Activated CD8-positive, alpha-beta memory T cell treated with anti-CD3 and anti-CD28 coated beads, Interleukin-2, amount 10 ng/mL, durations not matched to agents 7 days and 5 days (primary cell): ENCODE measurements at regions not wholly inside any gene's neighbourhood (a gene's known extent, or its start where the extent isn't known, plus 50 kb on each side); places are given as distances from the start of the nearest gene placed in this dataset.
"Not testable (repeated sequence)": the region's sequence is repeated elsewhere in the genome, so short reads cannot be mapped to it uniquely, and the experiment has no call there.

Experiments used
- ATAC-seq: fragments of 150-1000 bp; cut with Tn5 transposase; one replicate; pipeline ENCODE4 v1.10.0; 2021; ENCODE audit warnings: moderate library complexity
- CTCF ChIA-PET: fragments of 350-600 bp; sonication (Branson Sonifier 250); formaldehyde crosslinking; loops from one replicate; lab custom pipeline; 2021; ENCODE audit warnings: antibody characterized with exemption; lab: Charles Lee
- DNase-seq: peaks from one replicate; pipeline ENCODE4 v3.0.0-alpha.2; 2020
- H3K27ac Mint-ChIP-seq: one replicate; pipeline ENCODE4 v1.8.0; 2021; ENCODE audit warnings: mild to moderate bottlenecking, mixed read lengths
- H3K27me3 Mint-ChIP-seq: one replicate; pipeline ENCODE4 v1.8.0; 2021; ENCODE audit warnings: mixed read lengths
- H3K36me3 Mint-ChIP-seq: one replicate; pipeline ENCODE4 v1.8.0; 2021; ENCODE audit warnings: mild to moderate bottlenecking, mixed read lengths
- H3K4me1 Mint-ChIP-seq: one replicate; pipeline ENCODE4 v1.8.0; 2021; ENCODE audit warnings: mixed read lengths
- H3K4me3 Mint-ChIP-seq: one replicate; pipeline ENCODE4 v1.8.0; 2021; ENCODE audit warnings: mild to moderate bottlenecking, moderate library complexity, mixed read lengths
- H3K9me3 Mint-ChIP-seq: one replicate; pipeline ENCODE4 v1.8.0; 2022; ENCODE audit warnings: low read depth, mixed read lengths

DNA sequence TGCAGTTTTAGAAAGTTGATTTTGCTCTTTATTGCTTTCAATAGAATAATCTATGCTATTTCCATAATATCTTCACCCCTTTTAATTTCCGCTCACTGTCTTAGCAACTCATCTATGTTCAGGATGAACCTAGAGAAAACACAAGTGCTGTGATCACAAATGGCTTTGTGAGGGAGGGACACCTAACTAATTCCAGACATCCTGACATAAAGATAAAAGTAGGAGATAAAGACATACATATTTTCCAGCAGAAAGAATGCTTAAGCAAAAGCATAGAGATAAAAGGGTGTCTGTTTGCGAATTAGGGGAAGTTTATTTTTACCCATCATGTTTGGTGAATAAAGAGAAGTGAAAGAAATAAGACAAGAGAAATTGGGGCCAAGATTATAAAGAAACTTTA, 254.2 kb downstream of the KCNJ2 start:
- Mint-ChIP-seq H3K27me3 (no peaks in the 10 kb centered on the region), H3K27ac (no peak overlapping the region), H3K4me1 (no peaks in the 10 kb centered on the region), H3K9me3 (no peaks in the 10 kb centered on the region), H3K4me3 (no peak overlapping the region), H3K36me3 (no peaks in the 10 kb centered on the region)
- ATAC-seq = no peak
- CTCF ChIA-PET = no interaction called here
- DNase-seq = no peak

DNA sequence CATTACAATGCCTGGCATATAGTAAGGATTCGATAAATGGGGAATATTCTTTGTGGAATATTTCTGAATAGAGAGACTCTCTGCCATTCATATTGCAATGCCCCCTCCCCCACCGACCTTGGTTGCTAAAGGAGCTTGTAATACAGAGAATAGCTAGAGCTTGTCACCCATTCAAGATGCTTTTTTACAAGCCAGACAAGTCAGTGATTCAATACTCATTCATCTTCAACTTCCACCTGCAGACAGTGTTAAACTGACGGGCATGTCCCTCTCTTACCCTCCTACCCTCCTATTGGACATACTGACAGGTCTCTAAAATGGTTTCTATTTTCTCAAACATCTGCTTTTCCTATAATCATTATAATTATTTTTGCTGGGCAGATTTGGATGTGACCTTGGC, 257.4 kb downstream of the KCNJ2 start:
- no peak overlapping the region for H3K4me3 Mint-ChIP-seq
- no peak for ATAC-seq
- CTCF ChIA-PET = no interaction called here
- no peaks in the 10 kb centered on the region for H3K27me3 Mint-ChIP-seq
- H3K36me3 Mint-ChIP-seq = no peaks in the 10 kb centered on the region
- H3K27ac Mint-ChIP-seq = no peak overlapping the region
- no peaks in the 10 kb centered on the region for H3K9me3 Mint-ChIP-seq
- no peaks in the 10 kb centered on the region for H3K4me1 Mint-ChIP-seq
- no peak for DNase-seq

DNA sequence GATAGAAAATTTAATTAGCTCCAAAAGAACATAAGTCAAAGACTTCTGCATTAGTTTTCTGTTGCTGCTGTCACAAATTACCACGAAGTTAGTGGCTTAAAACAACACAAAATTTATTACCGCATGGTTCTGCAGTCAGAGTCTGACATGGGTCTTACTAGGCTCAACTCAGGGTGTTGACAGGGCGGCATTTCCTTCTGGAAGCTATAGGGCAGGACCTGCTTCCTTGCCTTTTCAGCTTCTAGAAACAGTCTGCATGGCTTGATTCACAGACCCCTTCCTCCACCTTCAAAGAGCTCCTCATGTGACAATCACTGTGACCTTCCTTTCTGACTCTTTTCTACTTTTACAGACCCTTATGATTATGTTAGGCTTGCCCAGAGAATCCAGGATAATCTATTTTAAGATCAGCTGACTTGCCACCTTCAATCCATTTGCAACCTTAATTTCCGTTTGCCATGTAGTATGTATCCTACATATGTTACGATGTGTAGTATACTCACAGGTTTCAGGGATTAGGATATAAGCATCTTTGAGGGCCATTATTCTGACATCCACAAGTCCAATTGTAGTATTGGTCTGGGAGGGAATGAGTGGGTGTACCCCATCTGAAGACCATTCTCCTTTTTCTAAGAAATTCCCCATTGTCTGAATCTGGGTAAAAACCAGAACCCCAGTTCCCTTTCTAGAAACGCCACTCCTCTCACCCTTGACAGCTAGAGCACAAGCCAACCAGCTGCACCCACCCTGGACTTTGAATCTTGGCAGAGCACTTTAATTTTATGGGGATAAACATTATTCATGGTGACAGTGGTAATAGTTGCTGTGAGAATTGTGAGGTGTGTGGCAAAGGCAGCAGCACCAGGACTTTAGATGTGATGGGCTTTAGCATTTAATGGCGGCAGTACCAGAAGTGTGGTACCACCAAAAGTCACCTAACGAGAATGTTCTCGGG, 265.5 kb downstream of the KCNJ2 start:
- Mint-ChIP-seq H3K9me3 (peaks cover 2% of the 10 kb centered on the region), H3K4me1 (no peaks in the 10 kb centered on the region), H3K4me3 (no peak overlapping the region), H3K36me3 (no peaks in the 10 kb centered on the region), H3K27me3 (no peaks in the 10 kb centered on the region), H3K27ac (no peak overlapping the region)
- ATAC-seq (no peak), DNase-seq (no peak)
- CTCF ChIA-PET = no interaction called here

DNA sequence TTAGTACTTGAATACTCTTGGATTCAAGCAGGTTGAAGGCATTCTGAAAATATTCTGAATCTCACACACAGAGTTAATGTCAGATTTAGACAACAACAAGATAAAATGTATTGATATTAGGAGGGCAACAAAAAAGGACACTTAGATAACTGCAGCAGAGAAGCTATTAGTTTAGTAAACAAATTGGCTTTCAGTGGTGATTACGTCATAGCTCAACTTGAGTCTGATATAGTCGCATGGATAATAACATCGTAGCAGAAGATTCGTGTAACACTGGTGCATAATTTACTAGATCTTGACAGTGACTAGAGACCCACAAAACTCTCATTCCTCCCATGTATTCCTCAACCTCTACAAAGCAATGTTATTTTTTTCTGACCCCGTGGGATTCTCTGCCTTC, 268.3 kb downstream of the KCNJ2 start:
- no peaks in the 10 kb centered on the region for H3K9me3 Mint-ChIP-seq
- ATAC-seq (no peak), DNase-seq (no peak)
- no peaks in the 10 kb centered on the region for H3K27me3 Mint-ChIP-seq
- H3K4me3 Mint-ChIP-seq = no peak overlapping the region
- CTCF ChIA-PET = no interaction called here
- no peaks in the 10 kb centered on the region for H3K4me1 Mint-ChIP-seq
- no peak overlapping the region for H3K27ac Mint-ChIP-seq
- H3K36me3 Mint-ChIP-seq = no peaks in the 10 kb centered on the region

DNA sequence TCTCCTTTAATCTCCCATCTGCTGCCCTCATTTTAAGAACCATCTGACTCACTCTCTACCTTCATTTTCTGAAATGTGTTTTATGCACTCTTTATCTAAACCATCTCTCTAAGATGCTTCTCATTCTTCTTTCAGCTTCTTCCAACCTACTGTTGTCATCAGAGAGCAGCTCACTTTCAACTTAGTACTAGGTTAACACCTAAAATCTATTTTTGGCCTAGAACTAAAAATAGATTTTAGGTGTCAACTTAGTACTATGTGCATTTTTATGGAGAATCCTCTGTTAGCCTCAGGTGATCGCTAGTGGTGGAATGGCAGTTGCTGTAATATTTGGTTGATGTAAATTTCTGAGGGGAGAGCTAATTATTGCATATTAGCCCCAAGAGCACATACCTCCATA, 277.1 kb downstream of the KCNJ2 start:
- ATAC-seq (no peak), DNase-seq (no peak)
- no peaks in the 10 kb centered on the region for H3K36me3 Mint-ChIP-seq
- no peak overlapping the region for H3K27ac Mint-ChIP-seq
- H3K27me3 Mint-ChIP-seq = no peaks in the 10 kb centered on the region
- H3K4me3 Mint-ChIP-seq = no peak overlapping the region
- H3K4me1 Mint-ChIP-seq = no peaks in the 10 kb centered on the region
- CTCF ChIA-PET = no interaction called here
- H3K9me3 Mint-ChIP-seq = no peaks in the 10 kb centered on the region

DNA sequence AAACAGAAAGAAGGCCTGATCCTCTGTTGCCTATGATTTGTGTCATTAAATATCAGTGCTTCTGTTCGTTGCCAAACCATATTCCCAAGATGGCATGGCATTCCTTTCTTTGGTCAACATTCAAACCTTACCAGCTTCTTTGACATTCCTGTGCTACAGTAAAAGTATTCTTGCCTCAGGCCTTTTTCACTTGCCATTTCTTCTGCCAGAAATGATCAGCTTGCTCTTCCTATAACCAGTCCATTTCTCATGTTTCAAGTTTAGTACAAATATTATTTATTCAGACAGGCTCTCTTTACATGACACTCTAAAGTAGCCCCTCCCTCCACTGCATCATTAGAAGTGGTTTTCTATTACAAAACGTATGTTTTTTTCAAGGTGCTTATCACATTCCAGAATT, 278.3 kb downstream of the KCNJ2 start:
- Mint-ChIP-seq H3K4me3 (no peak overlapping the region), H3K4me1 (no peaks in the 10 kb centered on the region), H3K36me3 (no peaks in the 10 kb centered on the region), H3K27ac (no peak overlapping the region), H3K27me3 (no peaks in the 10 kb centered on the region), H3K9me3 (no peaks in the 10 kb centered on the region)
- ATAC-seq (no peak), DNase-seq (no peak)
- CTCF ChIA-PET = no interaction called here

DNA sequence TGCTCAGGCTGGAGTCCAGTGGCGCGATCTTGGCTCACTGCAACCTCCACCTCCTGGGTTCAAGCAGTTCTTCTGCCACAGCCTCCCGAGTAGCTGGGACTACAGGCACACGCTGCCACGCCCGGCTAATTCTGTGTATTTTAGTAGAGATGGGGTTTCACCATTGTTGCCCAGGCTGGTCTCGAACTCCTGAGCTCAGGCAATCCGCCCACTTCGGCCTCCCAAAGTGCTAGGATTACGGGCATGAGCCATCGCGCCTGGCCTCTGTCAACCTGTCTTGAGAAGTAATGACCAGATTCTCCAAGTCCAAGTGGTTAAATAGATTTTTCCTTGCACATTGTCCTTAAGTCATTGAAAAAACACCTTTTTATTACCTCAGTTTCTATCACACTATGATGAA, 283.7 kb downstream of the KCNJ2 start:
- H3K27ac Mint-ChIP-seq, H3K4me1 Mint-ChIP-seq, H3K4me3 Mint-ChIP-seq, CTCF ChIA-PET, DNase-seq, ATAC-seq, H3K9me3 Mint-ChIP-seq, H3K36me3 Mint-ChIP-seq, H3K27me3 Mint-ChIP-seq: not testable (repeated sequence)

DNA sequence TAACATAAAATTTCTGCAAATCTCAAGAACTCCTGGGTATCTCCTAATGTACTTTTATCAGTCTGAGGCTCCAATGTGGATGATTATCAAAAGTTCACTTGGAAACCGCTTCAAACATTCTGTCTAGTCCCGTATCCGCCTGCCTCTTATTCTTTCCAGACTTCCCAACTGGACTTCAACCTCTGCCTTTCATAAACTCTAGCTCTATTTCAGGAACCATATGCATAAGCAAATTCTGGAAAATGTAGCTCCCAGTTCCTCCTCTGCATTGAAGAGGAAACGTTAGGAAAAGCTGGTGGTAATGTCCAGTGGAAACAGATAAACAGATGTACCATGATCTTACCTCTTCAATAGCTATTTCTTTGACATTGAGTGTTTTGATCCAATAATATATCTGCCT, 285.0 kb downstream of the KCNJ2 start:
- Mint-ChIP-seq H3K27ac (no peak overlapping the region), H3K27me3 (no peaks in the 10 kb centered on the region), H3K36me3 (no peaks in the 10 kb centered on the region), H3K9me3 (peaks cover 2% of the 10 kb centered on the region), H3K4me3 (no peak overlapping the region), H3K4me1 (no peaks in the 10 kb centered on the region)
- CTCF ChIA-PET = interaction anchor here (1.4 kb wide), 1 partner anchor 12 kb away, joined by 4 read pairs; no protein-coding TSS in a partner anchor
- ATAC-seq (no peak), DNase-seq (no peak)

DNA sequence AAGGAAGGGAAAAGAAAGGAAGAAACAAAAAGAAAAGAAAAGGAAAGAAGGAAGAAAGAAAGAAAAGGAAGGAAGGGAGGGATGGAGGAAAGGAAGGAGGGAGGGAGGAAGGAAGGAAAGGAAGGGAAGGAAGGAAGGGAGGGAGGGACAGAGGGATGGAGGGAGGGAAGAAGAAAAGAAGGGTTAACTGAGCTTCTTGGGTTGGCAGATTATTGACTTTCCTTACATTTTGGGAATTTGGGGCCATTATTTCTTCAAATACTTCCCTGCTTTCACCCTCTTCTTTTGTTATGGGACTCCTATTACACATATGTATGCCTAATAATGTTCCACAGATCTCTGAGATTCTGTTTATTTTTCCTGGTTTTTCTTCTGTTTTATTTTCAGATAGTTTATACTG, 285.6 kb downstream of the KCNJ2 start:
- ATAC-seq = no peak
- H3K9me3 Mint-ChIP-seq = peaks cover 2% of the 10 kb centered on the region

DNA sequence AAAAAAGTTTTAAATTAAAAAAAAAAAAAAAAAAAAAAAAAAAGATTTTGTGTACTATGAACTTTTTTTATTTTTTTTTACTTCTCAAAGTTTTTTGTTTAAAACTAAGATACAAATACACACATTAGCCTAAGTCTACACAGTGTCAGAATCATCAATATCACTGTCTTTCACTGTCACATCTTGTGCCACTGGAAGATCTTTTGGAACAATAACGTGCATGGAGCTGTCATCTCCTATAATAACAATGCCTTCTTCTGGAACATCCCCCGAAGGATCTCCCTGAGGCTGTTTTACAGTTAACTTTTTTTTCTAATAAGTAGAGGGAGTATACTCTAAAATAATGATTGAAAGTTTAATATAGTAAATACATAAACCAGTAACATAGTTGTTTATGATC, 295.7 kb downstream of the KCNJ2 start:
- Mint-ChIP-seq H3K4me3 (no peak overlapping the region), H3K27ac (no peak overlapping the region), H3K9me3 (no peaks in the 10 kb centered on the region), H3K27me3 (no peaks in the 10 kb centered on the region), H3K36me3 (no peaks in the 10 kb centered on the region), H3K4me1 (no peaks in the 10 kb centered on the region)
- ATAC-seq (no peak), DNase-seq (no peak)
- CTCF ChIA-PET = no interaction called here

More for the DNA sequence above, 285.6 kb downstream of the KCNJ2 start:
- Mint-ChIP-seq H3K4me1 (no peaks in the 10 kb centered on the region), H3K36me3 (no peaks in the 10 kb centered on the region), H3K4me3 (no peak overlapping the region), H3K27ac (no peak overlapping the region), H3K27me3 (no peaks in the 10 kb centered on the region)
- DNase-seq = no peak
- CTCF ChIA-PET = interaction anchor here (1.4 kb wide), 1 partner anchor 11 kb away, joined by 4 read pairs; no protein-coding TSS in a partner anchor

DNA sequence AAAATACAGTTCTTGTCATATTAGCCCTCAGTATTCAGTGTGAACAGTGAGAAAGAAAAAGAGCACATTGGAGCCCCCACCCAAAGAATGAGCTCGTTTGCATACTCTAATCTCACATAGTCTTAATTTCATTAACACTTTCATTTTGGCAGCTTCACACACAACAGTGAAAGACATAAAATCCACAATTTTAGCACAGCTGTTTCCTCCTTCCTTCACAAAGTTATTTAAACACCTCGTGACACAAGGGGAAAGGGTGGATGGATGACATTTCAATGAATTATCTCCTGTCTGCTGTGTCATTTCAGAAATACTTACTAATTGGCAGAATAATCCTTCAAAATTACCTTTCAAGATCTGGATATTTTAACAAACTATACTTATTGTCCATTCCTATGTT, 299.3 kb downstream of the KCNJ2 start:
- H3K4me1 Mint-ChIP-seq = no peaks in the 10 kb centered on the region
- ATAC-seq (no peak), DNase-seq (no peak)
- H3K36me3 Mint-ChIP-seq = no peaks in the 10 kb centered on the region
- no peak overlapping the region for H3K4me3 Mint-ChIP-seq
- CTCF ChIA-PET = no interaction called here
- peaks cover 4% of the 10 kb centered on the region for H3K9me3 Mint-ChIP-seq
- no peak overlapping the region for H3K27ac Mint-ChIP-seq
- H3K27me3 Mint-ChIP-seq = no peaks in the 10 kb centered on the region

DNA sequence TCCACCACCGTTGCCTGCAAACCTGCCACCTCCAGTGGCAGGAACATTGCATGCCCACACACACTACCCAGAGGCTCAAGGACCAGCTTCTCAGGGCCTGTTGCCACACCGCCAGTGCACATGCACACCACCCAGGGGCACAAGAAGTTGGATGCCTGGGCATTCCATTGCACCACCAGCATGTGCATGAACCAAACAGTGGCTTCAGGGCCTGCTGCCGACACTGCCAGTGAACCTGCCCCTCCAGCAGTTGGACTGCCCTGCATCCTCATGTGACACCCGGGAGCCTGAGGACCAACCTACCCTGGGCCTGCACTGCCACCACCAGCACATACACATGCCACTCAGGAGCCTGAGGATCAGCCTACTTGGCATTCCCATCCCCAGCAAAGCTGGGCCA, 303.7 kb downstream of the KCNJ2 start:
- no peak overlapping the region for H3K27ac Mint-ChIP-seq
- no peaks in the 10 kb centered on the region for H3K4me1 Mint-ChIP-seq
- ATAC-seq (no peak), DNase-seq (no peak)
- H3K9me3 Mint-ChIP-seq = peaks cover 7% of the 10 kb centered on the region
- CTCF ChIA-PET = no interaction called here
- H3K27me3 Mint-ChIP-seq = no peaks in the 10 kb centered on the region
- no peaks in the 10 kb centered on the region for H3K36me3 Mint-ChIP-seq
- H3K4me3 Mint-ChIP-seq = no peak overlapping the region

DNA sequence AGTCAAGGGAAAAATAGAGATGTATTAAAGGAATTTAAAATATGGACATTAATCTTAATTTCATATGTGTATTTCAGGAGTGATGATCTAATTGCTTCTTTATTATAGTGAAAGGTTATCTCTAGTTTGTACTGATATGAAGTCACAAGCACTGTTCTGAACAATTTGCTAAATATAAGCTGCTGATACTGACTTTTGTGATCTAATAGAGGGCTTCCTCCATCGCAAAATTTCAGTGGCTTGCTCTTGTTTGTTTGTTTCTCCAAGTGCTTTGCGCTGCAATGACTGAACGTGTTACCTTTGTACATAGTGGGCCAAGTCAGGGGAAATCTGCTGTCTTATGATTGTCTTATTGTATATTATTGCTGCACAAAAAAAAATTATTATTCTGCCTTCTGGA, 307.0 kb downstream of the KCNJ2 start:
- Mint-ChIP-seq H3K27ac (no peak overlapping the region), H3K9me3 (peaks cover 7% of the 10 kb centered on the region), H3K4me1 (no peaks in the 10 kb centered on the region), H3K36me3 (no peaks in the 10 kb centered on the region), H3K27me3 (no peaks in the 10 kb centered on the region), H3K4me3 (no peak overlapping the region)
- DNase-seq = no peak
- CTCF ChIA-PET = no interaction called here
- no peak for ATAC-seq

DNA sequence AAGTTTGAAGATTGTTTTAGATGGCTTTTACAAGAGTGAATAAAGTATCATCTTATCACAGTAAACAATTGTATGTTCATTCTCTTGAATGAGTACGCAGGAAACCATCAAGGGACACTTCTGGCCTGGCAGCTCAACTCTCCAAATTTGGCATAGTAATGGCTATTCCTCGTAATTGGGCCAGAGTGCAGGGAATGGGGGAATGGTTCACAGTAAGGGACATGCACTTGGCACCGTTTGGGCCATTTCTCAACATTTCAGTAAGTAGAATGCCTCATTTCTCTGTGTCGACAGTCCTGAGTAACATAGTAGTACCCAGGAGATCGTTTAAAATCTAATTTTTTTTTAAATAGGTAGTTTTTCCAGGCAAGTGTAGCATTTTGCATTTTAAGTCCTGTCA, 309.6 kb downstream of the KCNJ2 start:
- H3K36me3 Mint-ChIP-seq = no peaks in the 10 kb centered on the region
- H3K27me3 Mint-ChIP-seq = no peaks in the 10 kb centered on the region
- CTCF ChIA-PET = no interaction called here
- no peak overlapping the region for H3K4me3 Mint-ChIP-seq
- H3K9me3 Mint-ChIP-seq = peaks cover 9% of the 10 kb centered on the region
- H3K27ac Mint-ChIP-seq = no peak overlapping the region
- DNase-seq = no peak
- ATAC-seq = no peak
- no peaks in the 10 kb centered on the region for H3K4me1 Mint-ChIP-seq
